A549 (cell line): ENCODE measurements at regions not wholly inside any gene's neighbourhood (a gene's known extent, or its start where the extent isn't known, plus 50 kb on each side); places are given as distances from the start of the nearest gene placed in this dataset.

Experiments used
- ATAC-seq, 2 experiments: fragments of 200-7000 bp in 1 of 2; fragments of >200 bp in 1 of 2; cut with Nextera tagmentation in 1 of 2; cut with Tn5 transposase in 1 of 2; 3 replicates each; pipeline versions ENCODE4 v1.8.0 to v1.9.1; 2018 to 2020; ENCODE audit warnings: mild to moderate bottlenecking in 1 of 2, moderate library complexity in 1 of 2
- CTCF ChIA-PET: fragments of 300-600 bp; sonication (Branson Sonifier 250); formaldehyde crosslinking; extraction: SDS; loops from one replicate; lab custom pipeline; 2021; ENCODE audit warnings: antibody characterized with exemption, inconsistent platforms; lab: Yijun Ruan, JAX
- POLR2A ChIA-PET: fragments of 350-600 bp; formaldehyde crosslinking; extraction: SDS; loops from one replicate; lab custom pipeline; 2021; ENCODE audit warnings: antibody characterized with exemption, inconsistent platforms; lab: Yijun Ruan, JAX
- DNase-seq, 2 experiments: peaks; one replicate each; pipeline versions ENCODE4 v3.0.0 to v3.0.0-alpha.2; 2011 to 2016; ENCODE audit warnings: low read depth in 1 of 2, low spot score in 1 of 2
- FAIRE-seq: peaks from 2 replicates; lab custom pipeline; 2011; peaks lifted over from hg19 to GRCh38; lab: Jason Lieb, UNC
- H3K27ac ChIP-seq, 2 experiments: fragments of >200 bp; sonication (Bioruptor Twin); formaldehyde crosslinking; 3 replicates each; pipeline ENCODE4 v1.5.1; 2016 to 2017
- H3K4me1 ChIP-seq: fragments of >200 bp; sonication (Bioruptor Twin); formaldehyde crosslinking; 3 replicates; pipeline ENCODE4 v1.6.1; 2016
- H3K4me2 ChIP-seq: fragments of >200 bp; sonication (Bioruptor Twin); formaldehyde crosslinking; 3 replicates; pipeline ENCODE4 v1.6.1; 2016
- H3K4me3 ChIP-seq: fragments of >200 bp; sonication (Bioruptor Twin); formaldehyde crosslinking; 3 replicates; pipeline ENCODE4 v1.5.1; 2016
- H3K9me3 ChIP-seq: fragments of >200 bp; sonication (Bioruptor Twin); formaldehyde crosslinking; 3 replicates; pipeline ENCODE4 v1.6.1; 2016
- CHD2 ChIP-seq: fragments of 150-350 bp; IDR thresholded peaks from 2 replicates; pipeline ENCODE4 v1.6.1; 2014; ENCODE audit warnings: low read length; ENCODE audit not compliant: partially characterized antibody
- CHD4 ChIP-seq: fragments of 200-600 bp; sonication (generic); IDR thresholded peaks from 2 replicates; pipeline ENCODE4 v1.6.1; 2016; ENCODE audit warnings: antibody characterized with exemption, mild to moderate bottlenecking, borderline replicate concordance
- E2F6 ChIP-seq: IDR thresholded peaks from 2 replicates; pipeline ENCODE4 v1.6.1; 2012; ENCODE audit warnings: low read depth, borderline replicate concordance
- ESRRA ChIP-seq: fragments of 150-350 bp; IDR thresholded peaks from 2 replicates; pipeline ENCODE4 v1.6.1; 2014; ENCODE audit warnings: mild to moderate bottlenecking, low read length, borderline replicate concordance
- FOSB ChIP-seq: fragments of 250-450 bp; sonication (Bioruptor Pico); IDR thresholded peaks from 2 replicates; pipeline ENCODE4 v1.5.0; 2020; ENCODE audit warnings: mild to moderate bottlenecking, moderate library complexity
- GATA3 ChIP-seq: IDR thresholded peaks from 2 replicates; pipeline ENCODE4 v1.6.1; 2012; ENCODE audit warnings: borderline replicate concordance
- HES2 ChIP-seq: fragments of >200 bp; sonication (Bioruptor Twin); formaldehyde crosslinking; IDR thresholded peaks from 2 replicates; pipeline ENCODE4 v1.6.1; 2016
- HEYL ChIP-seq: fragments of 250-450 bp; sonication (Bioruptor Pico); IDR thresholded peaks from 2 replicates; pipeline ENCODE4 v1.8.0; 2021; ENCODE audit warnings: mild to moderate bottlenecking, moderate library complexity
- HOXB13 ChIP-seq: fragments of 250-450 bp; sonication (Bioruptor Pico); IDR thresholded peaks from 2 replicates; pipeline ENCODE4 v1.5.0; 2020; ENCODE audit warnings: low read depth, mild to moderate bottlenecking, moderate library complexity
- HOXB5 ChIP-seq: fragments of 250-450 bp; sonication (Bioruptor Pico); IDR thresholded peaks from 2 replicates; pipeline ENCODE4 v1.5.0; 2020; ENCODE audit warnings: mild to moderate bottlenecking, moderate library complexity
- KDM5A ChIP-seq: fragments of 200-600 bp; sonication (generic); IDR thresholded peaks from 2 replicates; pipeline ENCODE4 v1.6.1; 2016; ENCODE audit warnings: antibody characterized with exemption, mild to moderate bottlenecking
- MYC ChIP-seq: IDR thresholded peaks from 2 replicates; pipeline ENCODE4 v1.6.1; 2012; ENCODE audit warnings: mild to moderate bottlenecking, inconsistent platforms, low read length, improper control_type of control experiment, borderline replicate concordance
- NFE2L2 ChIP-seq: fragments of 150-350 bp; conservative IDR thresholded peaks from 2 replicates; pipeline ENCODE4 v1.6.1; 2014; ENCODE audit warnings: low read length
- POLR2AphosphoS2 ChIP-seq: conservative IDR thresholded peaks from 2 replicates; pipeline ENCODE4 v1.6.1; 2012; ENCODE audit warnings: low read length, improper control_type of control experiment, inconsistent platforms
- RAD21 ChIP-seq, 2 experiments: fragments of >200 bp in 1 of 2; sonication (Bioruptor Twin) in 1 of 2; formaldehyde crosslinking in 1 of 2; IDR thresholded peaks in 1 of 2; conservative IDR thresholded peaks in 1 of 2; 2 replicates in 1 of 2; 3 replicates in 1 of 2; pipeline ENCODE4 v1.6.1; 2012 to 2018; ENCODE audit warnings: inconsistent platforms in 1 of 2
- RARB ChIP-seq: fragments of 250-450 bp; sonication (Bioruptor Pico); IDR thresholded peaks from 2 replicates; pipeline ENCODE4 v1.8.0; 2021; ENCODE audit warnings: mild to moderate bottlenecking, moderate library complexity
- SMC3 ChIP-seq: fragments of >200 bp; sonication (Bioruptor Twin); formaldehyde crosslinking; IDR thresholded peaks from 3 replicates; pipeline ENCODE4 v1.6.1; 2018; ENCODE audit warnings: inconsistent platforms
- TP53 ChIP-seq: fragments of 250-450 bp; sonication (Bioruptor Pico); IDR thresholded peaks from 2 replicates; pipeline ENCODE4 v1.5.0; 2021; ENCODE audit warnings: mild to moderate bottlenecking, moderate library complexity
- USF2 ChIP-seq: fragments of 450-650 bp; IDR thresholded peaks from 2 replicates; pipeline ENCODE4 v1.6.1; 2014; ENCODE audit warnings: antibody characterized with exemption
- ZC3H11A ChIP-seq: fragments of 450-650 bp; IDR thresholded peaks from 2 replicates; pipeline ENCODE4 v1.6.1; 2014; ENCODE audit warnings: antibody characterized with exemption, mild to moderate bottlenecking
- ZFP36 ChIP-seq: fragments of 450-650 bp; IDR thresholded peaks from 2 replicates; pipeline ENCODE4 v1.6.1; 2014; ENCODE audit warnings: borderline replicate concordance; ENCODE audit not compliant: partially characterized antibody
- whole genome bisulfite sequencing: methylation state at CpG from one replicate; pipeline ENCODE4 v1.1.6; 2017; ENCODE audit errors: missing lambda C conversion rate; 5-methylcytosine and 5-hydroxymethylcytosine counted together
- TF ChIP-seq, protein P1 (sequence below): IDR thresholded peaks from 2 replicates; pipeline ENCODE4 v1.6.1; 2012
- TF ChIP-seq, protein P2 (sequence below): fragments of 150-350 bp; IDR thresholded peaks from 2 replicates; pipeline ENCODE4 v1.6.1; 2014; ENCODE audit warnings: low read depth, mild to moderate bottlenecking, low read length
- TF ChIP-seq, protein P3 (sequence below): fragments of 250-450 bp; sonication (Bioruptor Pico); IDR thresholded peaks from 2 replicates; pipeline ENCODE4 v1.5.0; 2020; ENCODE audit warnings: low read depth, mild to moderate bottlenecking, moderate library complexity
- TF ChIP-seq, protein P4 (sequence below): fragments of >200 bp; sonication (Bioruptor Twin); formaldehyde crosslinking; IDR thresholded peaks from 3 replicates; pipeline ENCODE4 v1.5.1; 2016
- TF ChIP-seq, protein P5 (sequence below): fragments of 200-600 bp; sonication (generic); IDR thresholded peaks from 2 replicates; pipeline ENCODE4 v1.6.1; 2016; ENCODE audit warnings: antibody characterized with exemption, mild to moderate bottlenecking, moderate library complexity

DNA sequence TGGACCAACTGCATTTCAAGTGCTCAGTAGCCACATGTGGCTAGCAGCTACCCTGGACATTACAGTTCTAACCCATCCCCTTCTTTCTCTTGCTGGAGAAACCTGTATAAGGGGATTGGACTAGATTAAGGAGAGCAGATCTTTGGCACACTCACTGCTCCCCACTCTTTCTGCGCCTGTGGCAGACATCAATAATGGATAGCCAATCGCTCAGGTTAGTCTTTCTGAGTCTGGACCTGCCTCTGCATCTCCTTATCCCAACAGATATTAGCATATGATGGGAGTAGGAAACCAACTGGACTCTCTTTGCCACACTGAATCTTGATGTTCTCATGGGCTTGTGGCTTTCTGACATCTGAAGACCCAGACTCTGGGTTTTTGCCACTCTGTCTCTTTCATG is 81.7 kb downstream of the IRX5 start:
- FAIRE-seq: no peak
- Histone ChIP-seq H3K4me3 (no peak overlapping the region), H3K27ac (no peak overlapping the region), H3K4me2 (no peak overlapping the region), H3K9me3 (no peaks in the 10 kb centered on the region), H3K4me1 (no peaks in the 10 kb centered on the region)
- 54% methylated on average over 2 of the region's 2 CpGs for WGBS
- no peak for TF ChIP-seq CHD4
- TF ChIP-seq HOXB5 (CRISPR knock-in tag): no peak
- TF ChIP-seq CHD2: no peak
- TF ChIP-seq SMC3: no peak
- TF ChIP-seq, protein P1, sequence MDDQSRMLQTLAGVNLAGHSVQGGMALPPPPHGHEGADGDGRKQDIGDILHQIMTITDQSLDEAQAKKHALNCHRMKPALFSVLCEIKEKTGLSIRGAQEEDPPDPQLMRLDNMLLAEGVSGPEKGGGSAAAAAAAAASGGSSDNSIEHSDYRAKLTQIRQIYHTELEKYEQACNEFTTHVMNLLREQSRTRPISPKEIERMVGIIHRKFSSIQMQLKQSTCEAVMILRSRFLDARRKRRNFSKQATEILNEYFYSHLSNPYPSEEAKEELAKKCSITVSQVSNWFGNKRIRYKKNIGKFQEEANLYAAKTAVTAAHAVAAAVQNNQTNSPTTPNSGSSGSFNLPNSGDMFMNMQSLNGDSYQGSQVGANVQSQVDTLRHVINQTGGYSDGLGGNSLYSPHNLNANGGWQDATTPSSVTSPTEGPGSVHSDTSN: no peak
- no peak for TF ChIP-seq TP53
- TF ChIP-seq RARB: no peak
- TF ChIP-seq POLR2AphosphoS2: no peak
- TF ChIP-seq ZC3H11A: no peak
- no peak for TF ChIP-seq RAD21 (conservative IDR thresholded peaks at IDR 0.05 in 1 of 2, IDR thresholded peaks at IDR 0.05 in 1 of 2)
- ATAC-seq: no peak
- ChIA-PET CTCF (interaction anchor here (1.0 kb wide), 1 partner anchor 9 kb away, joined by 3 read pairs; no protein-coding TSS in a partner anchor), POLR2A (no interaction called here)
- no peak for DNase-seq

GRCh38 chr16:55012793-55013192 is 82.1 kb downstream of the IRX5 start:
- H3K27ac ChIP-seq: no peak overlapping the region
- no peaks in the 10 kb centered on the region for H3K9me3 ChIP-seq
- FAIRE-seq: no peak
- H3K4me3 ChIP-seq: no peak overlapping the region
- no peak for ATAC-seq
- no peak for DNase-seq
- CTCF ChIA-PET: interaction anchor here (1.0 kb wide), 1 partner anchor 8 kb away, joined by 3 read pairs; no protein-coding TSS in a partner anchor
- WGBS: 42% methylated on average over 5 of the region's 6 CpGs
- H3K4me2 ChIP-seq: no peak overlapping the region
- H3K4me1 ChIP-seq: no peaks in the 10 kb centered on the region
- POLR2A ChIA-PET: no interaction called here
- no peak for TF ChIP-seq USF2
- TF ChIP-seq HEYL (CRISPR knock-in tag): no peak
- no peak for TF ChIP-seq HES2
- TF ChIP-seq, protein P2, sequence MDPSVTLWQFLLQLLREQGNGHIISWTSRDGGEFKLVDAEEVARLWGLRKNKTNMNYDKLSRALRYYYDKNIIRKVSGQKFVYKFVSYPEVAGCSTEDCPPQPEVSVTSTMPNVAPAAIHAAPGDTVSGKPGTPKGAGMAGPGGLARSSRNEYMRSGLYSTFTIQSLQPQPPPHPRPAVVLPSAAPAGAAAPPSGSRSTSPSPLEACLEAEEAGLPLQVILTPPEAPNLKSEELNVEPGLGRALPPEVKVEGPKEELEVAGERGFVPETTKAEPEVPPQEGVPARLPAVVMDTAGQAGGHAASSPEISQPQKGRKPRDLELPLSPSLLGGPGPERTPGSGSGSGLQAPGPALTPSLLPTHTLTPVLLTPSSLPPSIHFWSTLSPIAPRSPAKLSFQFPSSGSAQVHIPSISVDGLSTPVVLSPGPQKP: no peak
- no peak for TF ChIP-seq E2F6
- TF ChIP-seq, protein P3, sequence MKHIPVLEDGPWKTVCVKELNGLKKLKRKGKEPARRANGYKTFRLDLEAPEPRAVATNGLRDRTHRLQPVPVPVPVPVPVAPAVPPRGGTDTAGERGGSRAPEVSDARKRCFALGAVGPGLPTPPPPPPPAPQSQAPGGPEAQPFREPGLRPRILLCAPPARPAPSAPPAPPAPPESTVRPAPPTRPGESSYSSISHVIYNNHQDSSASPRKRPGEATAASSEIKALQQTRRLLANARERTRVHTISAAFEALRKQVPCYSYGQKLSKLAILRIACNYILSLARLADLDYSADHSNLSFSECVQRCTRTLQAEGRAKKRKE (CRISPR knock-in tag): no peak
- TF ChIP-seq ZFP36: no peak
- TF ChIP-seq KDM5A: no peak
- no peak for TF ChIP-seq HOXB13
- no peak for TF ChIP-seq MYC
- no peak for TF ChIP-seq FOSB (CRISPR knock-in tag)
- TF ChIP-seq, protein P4, sequence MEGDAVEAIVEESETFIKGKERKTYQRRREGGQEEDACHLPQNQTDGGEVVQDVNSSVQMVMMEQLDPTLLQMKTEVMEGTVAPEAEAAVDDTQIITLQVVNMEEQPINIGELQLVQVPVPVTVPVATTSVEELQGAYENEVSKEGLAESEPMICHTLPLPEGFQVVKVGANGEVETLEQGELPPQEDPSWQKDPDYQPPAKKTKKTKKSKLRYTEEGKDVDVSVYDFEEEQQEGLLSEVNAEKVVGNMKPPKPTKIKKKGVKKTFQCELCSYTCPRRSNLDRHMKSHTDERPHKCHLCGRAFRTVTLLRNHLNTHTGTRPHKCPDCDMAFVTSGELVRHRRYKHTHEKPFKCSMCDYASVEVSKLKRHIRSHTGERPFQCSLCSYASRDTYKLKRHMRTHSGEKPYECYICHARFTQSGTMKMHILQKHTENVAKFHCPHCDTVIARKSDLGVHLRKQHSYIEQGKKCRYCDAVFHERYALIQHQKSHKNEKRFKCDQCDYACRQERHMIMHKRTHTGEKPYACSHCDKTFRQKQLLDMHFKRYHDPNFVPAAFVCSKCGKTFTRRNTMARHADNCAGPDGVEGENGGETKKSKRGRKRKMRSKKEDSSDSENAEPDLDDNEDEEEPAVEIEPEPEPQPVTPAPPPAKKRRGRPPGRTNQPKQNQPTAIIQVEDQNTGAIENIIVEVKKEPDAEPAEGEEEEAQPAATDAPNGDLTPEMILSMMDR: no peak
- no peak for TF ChIP-seq NFE2L2
- no peak for TF ChIP-seq CHD4
- no peak for TF ChIP-seq RAD21 (conservative IDR thresholded peaks at IDR 0.05 in 1 of 2, IDR thresholded peaks at IDR 0.05 in 1 of 2)
- no peak for TF ChIP-seq ESRRA
- TF ChIP-seq TP53: no peak
- TF ChIP-seq GATA3: no peak
- TF ChIP-seq, protein P5, sequence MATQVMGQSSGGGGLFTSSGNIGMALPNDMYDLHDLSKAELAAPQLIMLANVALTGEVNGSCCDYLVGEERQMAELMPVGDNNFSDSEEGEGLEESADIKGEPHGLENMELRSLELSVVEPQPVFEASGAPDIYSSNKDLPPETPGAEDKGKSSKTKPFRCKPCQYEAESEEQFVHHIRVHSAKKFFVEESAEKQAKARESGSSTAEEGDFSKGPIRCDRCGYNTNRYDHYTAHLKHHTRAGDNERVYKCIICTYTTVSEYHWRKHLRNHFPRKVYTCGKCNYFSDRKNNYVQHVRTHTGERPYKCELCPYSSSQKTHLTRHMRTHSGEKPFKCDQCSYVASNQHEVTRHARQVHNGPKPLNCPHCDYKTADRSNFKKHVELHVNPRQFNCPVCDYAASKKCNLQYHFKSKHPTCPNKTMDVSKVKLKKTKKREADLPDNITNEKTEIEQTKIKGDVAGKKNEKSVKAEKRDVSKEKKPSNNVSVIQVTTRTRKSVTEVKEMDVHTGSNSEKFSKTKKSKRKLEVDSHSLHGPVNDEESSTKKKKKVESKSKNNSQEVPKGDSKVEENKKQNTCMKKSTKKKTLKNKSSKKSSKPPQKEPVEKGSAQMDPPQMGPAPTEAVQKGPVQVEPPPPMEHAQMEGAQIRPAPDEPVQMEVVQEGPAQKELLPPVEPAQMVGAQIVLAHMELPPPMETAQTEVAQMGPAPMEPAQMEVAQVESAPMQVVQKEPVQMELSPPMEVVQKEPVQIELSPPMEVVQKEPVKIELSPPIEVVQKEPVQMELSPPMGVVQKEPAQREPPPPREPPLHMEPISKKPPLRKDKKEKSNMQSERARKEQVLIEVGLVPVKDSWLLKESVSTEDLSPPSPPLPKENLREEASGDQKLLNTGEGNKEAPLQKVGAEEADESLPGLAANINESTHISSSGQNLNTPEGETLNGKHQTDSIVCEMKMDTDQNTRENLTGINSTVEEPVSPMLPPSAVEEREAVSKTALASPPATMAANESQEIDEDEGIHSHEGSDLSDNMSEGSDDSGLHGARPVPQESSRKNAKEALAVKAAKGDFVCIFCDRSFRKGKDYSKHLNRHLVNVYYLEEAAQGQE: no peak
- TF ChIP-seq, all 56 proteins: peak for 0
